Fibroblast of lung (primary cell): ENCODE measurements at regions not wholly inside any gene's neighbourhood (a gene's known extent, or its start where the extent isn't known, plus 50 kb on each side); places are given as distances from the start of the nearest gene placed in this dataset.

ENCODE experiments used
- DNase-seq, 2 donors: peaks; one replicate each; pipeline versions ENCODE4 v3.0.0 to v3.0.0-alpha.2; 2010; ENCODE audit warnings: low read depth in 2 of 2
- H2AFZ ChIP-seq: 2 replicates; pipeline ENCODE4 v1.5.1; 2012; ENCODE audit warnings: low read length, control low read depth, inconsistent platforms
- H3K27ac ChIP-seq: 2 replicates; pipeline ENCODE4 v1.5.1; 2011; ENCODE audit warnings: low read length, control low read depth; ENCODE audit not compliant: insufficient read depth
- H3K27me3 ChIP-seq: 2 replicates; pipeline ENCODE4 v1.5.1; 2011; ENCODE audit warnings: mild to moderate bottlenecking, low read length; ENCODE audit not compliant: control insufficient read depth, insufficient read depth
- H3K36me3 ChIP-seq: 2 replicates; pipeline ENCODE4 v1.5.1; 2011; ENCODE audit warnings: low read length; ENCODE audit not compliant: control insufficient read depth, insufficient read depth
- H3K4me1 ChIP-seq: 2 replicates; pipeline ENCODE4 v1.5.1; 2011; ENCODE audit warnings: low read length; ENCODE audit not compliant: control insufficient read depth, insufficient read depth; ENCODE audit errors: extremely low read depth
- H3K4me2 ChIP-seq: 2 replicates; pipeline ENCODE4 v1.5.1; 2011; ENCODE audit warnings: low read length, control low read depth; ENCODE audit not compliant: insufficient read depth; ENCODE audit errors: extremely low read depth
- H3K4me3 ChIP-seq, 4 experiments: fragments of 200-600 bp in 1 of 4; sonication (generic) in 1 of 4; replicated peaks in 1 of 4; 2 replicates each; pipeline ENCODE4 v1.5.1; 2011 to 2016; ENCODE audit warnings: low read length in 4 of 4, low read depth in 3 of 4, mild to moderate bottlenecking in 3 of 4, control low read depth in 2 of 4, inconsistent platforms in 1 of 4, mixed read lengths in 1 of 4; ENCODE audit not compliant: insufficient read depth in 1 of 4; ENCODE audit errors: control extremely low read depth in 1 of 4
- H3K79me2 ChIP-seq: 2 replicates; pipeline ENCODE4 v1.5.1; 2012; ENCODE audit warnings: mild to moderate bottlenecking, low read length, inconsistent platforms; ENCODE audit not compliant: control insufficient read depth, insufficient read depth
- H3K9ac ChIP-seq: 2 replicates; pipeline ENCODE4 v1.5.1; 2011; ENCODE audit warnings: mild to moderate bottlenecking, low read length, control low read depth; ENCODE audit not compliant: insufficient read depth
- H3K9me3 ChIP-seq: 2 replicates; pipeline ENCODE4 v1.5.1; 2012; ENCODE audit warnings: low read depth, low read length; ENCODE audit not compliant: control insufficient read depth, insufficient read depth
- H4K20me1 ChIP-seq: 2 replicates; pipeline ENCODE4 v1.5.1; 2011; ENCODE audit warnings: low read length; ENCODE audit not compliant: control insufficient read depth, insufficient read depth; ENCODE audit errors: extremely low read depth
- CTCF ChIP-seq, 2 donors: IDR thresholded peaks in 1 of 2; conservative IDR thresholded peaks in 1 of 2; 1 replicate in 1 of 2; 2 replicates in 1 of 2; pipeline ENCODE4 v1.5.1; 2011 to 2012; ENCODE audit warnings: low read length in 2 of 2, control low read depth in 1 of 2, inconsistent platforms in 1 of 2, low read depth in 1 of 2, mild to moderate bottlenecking in 1 of 2
- EZH2 ChIP-seq: IDR thresholded peaks from 2 replicates; pipeline ENCODE4 v1.5.1; 2012; ENCODE audit warnings: low read length, control low read depth, mild to moderate bottlenecking; ENCODE audit errors: missing control alignments

- no peaks in the 10 kb centered on the region for H3K9me3 ChIP-seq
- no peak overlapping the region for H3K4me2 ChIP-seq
- no peak for TF ChIP-seq EZH2
- TF ChIP-seq CTCF (conservative IDR thresholded peaks at IDR 0.05 in 1 of 2, IDR thresholded peaks at IDR 0.05 in 1 of 2; ENCODE audit: low read depth in 1 of 2, low read length in 2 of 2), result no peak
- no peak overlapping the region for H2AFZ ChIP-seq
- no peak overlapping the region for H3K9ac ChIP-seq
- no peaks in the 10 kb centered on the region for H3K36me3 ChIP-seq
- H4K20me1 ChIP-seq, result no peaks in the 10 kb centered on the region
- no peaks in the 10 kb centered on the region for H3K27me3 ChIP-seq
- no peaks in the 10 kb centered on the region for H3K4me1 ChIP-seq
- no peak overlapping the region for H3K27ac ChIP-seq
- H3K4me3 ChIP-seq, result no peak overlapping the region
- DNase-seq, result no peak
- H3K79me2 ChIP-seq, result no peaks in the 10 kb centered on the region
Observed at GRCh38 chr4:61067381-61067780, 132.7 kb upstream of the ADGRL3 start.

GRCh38 chr4:61068060-61068459, 132.1 kb upstream of the ADGRL3 start:
- DNase-seq, result no peak
- TF ChIP-seq CTCF (conservative IDR thresholded peaks at IDR 0.05 in 1 of 2, IDR thresholded peaks at IDR 0.05 in 1 of 2; ENCODE audit: low read depth in 1 of 2, low read length in 2 of 2) (no peak), EZH2 (no peak)

GRCh38 chr4:61068745-61069144, 131.4 kb upstream of the ADGRL3 start:
- no peaks in the 10 kb centered on the region for H3K36me3 ChIP-seq
- H3K4me1 ChIP-seq, result no peaks in the 10 kb centered on the region
- H3K4me3 ChIP-seq, result no peak overlapping the region
- H4K20me1 ChIP-seq, result no peaks in the 10 kb centered on the region
- no peak overlapping the region for H2AFZ ChIP-seq
- H3K27me3 ChIP-seq, result no peaks in the 10 kb centered on the region
- no peak overlapping the region for H3K27ac ChIP-seq
- no peak overlapping the region for H3K9ac ChIP-seq
- H3K79me2 ChIP-seq, result no peaks in the 10 kb centered on the region
- no peak for TF ChIP-seq CTCF (conservative IDR thresholded peaks at IDR 0.05 in 1 of 2, IDR thresholded peaks at IDR 0.05 in 1 of 2; ENCODE audit: low read depth in 1 of 2, low read length in 2 of 2)
- no peak for TF ChIP-seq EZH2
- H3K9me3 ChIP-seq, result no peaks in the 10 kb centered on the region
- no peak overlapping the region for H3K4me2 ChIP-seq
- peak; percentile 63 to 69 for DNase-seq

More at GRCh38 chr4:61068060-61068459, 132.1 kb upstream of the ADGRL3 start:
- no peaks in the 10 kb centered on the region for H4K20me1 ChIP-seq
- no peaks in the 10 kb centered on the region for H3K79me2 ChIP-seq
- no peaks in the 10 kb centered on the region for H3K36me3 ChIP-seq
- no peak overlapping the region for H3K4me2 ChIP-seq
- no peaks in the 10 kb centered on the region for H3K4me1 ChIP-seq
- no peak overlapping the region for H2AFZ ChIP-seq
- H3K4me3 ChIP-seq, result no peak overlapping the region
- H3K27ac ChIP-seq, result no peak overlapping the region
- H3K9ac ChIP-seq, result no peak overlapping the region
- H3K27me3 ChIP-seq, result no peaks in the 10 kb centered on the region
- no peaks in the 10 kb centered on the region for H3K9me3 ChIP-seq
